Lower leg skin (tissue), 4 donors: ENCODE measurements at regions not wholly inside any gene's neighbourhood (a gene's known extent, or its start where the extent isn't known, plus 50 kb on each side); places are given as distances from the start of the nearest gene placed in this dataset.

Experiments used
- DNase-seq, 2 donors: peaks; one replicate each; pipeline ENCODE4 v3.0.0-alpha.2; 2019; ENCODE audit warnings: low spot score in 2 of 2
- H3K4me3 ChIP-seq: fragments of 200-600 bp; sonication (generic); 2 replicates; pipeline ENCODE4 v1.5.1; 2017; ENCODE audit warnings: mild to moderate bottlenecking, low read depth; ENCODE audit not compliant: poor library complexity, severe bottlenecking
- CTCF ChIP-seq, 3 donors: fragments of 450-650 bp; IDR thresholded peaks; one replicate each; pipeline ENCODE4 v1.5.1; 2016; ENCODE audit warnings: antibody characterized with exemption in 3 of 3, mild to moderate bottlenecking in 3 of 3, moderate library complexity in 2 of 3
- POLR2A ChIP-seq, 2 donors: fragments of 450-650 bp; IDR thresholded peaks; one replicate each; pipeline ENCODE4 v1.6.1; 2016 to 2017; ENCODE audit warnings: antibody characterized with exemption in 2 of 2, mild to moderate bottlenecking in 1 of 2, moderate library complexity in 1 of 2
- WGBS, 2 donors: methylation state at CpG; one replicate each; pipeline ENCODE4 v1.1.5; 2018; 5-methylcytosine and 5-hydroxymethylcytosine counted together
- intact Hi-C: fragments of 100-400 bp; cut with DNase I; formaldehyde crosslinking; loops from one replicate; pipeline ENCODE4 v1.15.0; 2023; ENCODE audit warnings: low total_unique reads

DNA sequence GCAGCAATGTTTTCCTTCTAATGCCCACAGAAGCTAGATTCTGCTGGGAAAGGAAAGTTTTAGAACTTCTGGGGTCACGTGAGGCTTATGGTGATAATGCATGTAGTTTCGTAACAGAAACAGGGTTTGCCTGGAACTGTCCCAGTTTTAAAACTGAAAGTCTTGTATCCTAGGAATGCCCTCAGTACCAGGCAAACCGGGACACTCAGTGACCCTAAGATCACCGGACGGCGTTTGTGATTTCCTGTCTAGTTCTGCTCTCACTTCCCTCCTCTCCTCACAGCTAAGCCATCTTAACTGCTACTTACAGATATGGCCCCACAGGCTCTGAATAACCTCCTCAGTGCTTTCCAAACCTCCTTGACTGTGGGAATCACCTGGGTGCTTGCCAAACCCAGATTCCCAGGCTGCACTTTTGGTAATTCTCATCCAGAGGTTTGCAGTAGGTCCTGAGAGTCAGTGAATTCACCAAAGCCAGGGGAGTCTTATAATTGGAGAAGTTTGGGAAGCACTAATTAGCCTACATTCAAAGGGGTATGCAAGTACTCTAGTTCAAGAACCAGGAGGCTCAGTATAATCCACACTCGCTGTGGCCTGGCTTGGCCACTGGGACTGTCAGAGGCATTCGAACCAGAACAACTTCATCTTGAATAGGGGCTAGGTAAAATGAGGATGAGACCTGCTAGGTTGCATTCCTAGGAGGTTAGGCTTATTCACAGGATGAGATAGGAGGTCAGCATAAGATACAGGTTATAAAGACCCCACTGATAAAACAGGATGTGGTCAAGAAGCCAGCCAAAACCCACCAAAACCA lies 231.6 kb upstream of the MYLIP start:
- DNase-seq = peak in 1 of 2 donors; percentile 43
- H3K4me3 ChIP-seq = no peak overlapping the region
- TF ChIP-seq POLR2A (IDR thresholded peaks at IDR 0.05) (no peak), CTCF (IDR thresholded peaks at IDR 0.05) (no peak)
- intact Hi-C loops = no loop called here
- 24 to 26% methylated on average over 8 of the region's 8 CpGs for WGBS, 2 donors

DNA sequence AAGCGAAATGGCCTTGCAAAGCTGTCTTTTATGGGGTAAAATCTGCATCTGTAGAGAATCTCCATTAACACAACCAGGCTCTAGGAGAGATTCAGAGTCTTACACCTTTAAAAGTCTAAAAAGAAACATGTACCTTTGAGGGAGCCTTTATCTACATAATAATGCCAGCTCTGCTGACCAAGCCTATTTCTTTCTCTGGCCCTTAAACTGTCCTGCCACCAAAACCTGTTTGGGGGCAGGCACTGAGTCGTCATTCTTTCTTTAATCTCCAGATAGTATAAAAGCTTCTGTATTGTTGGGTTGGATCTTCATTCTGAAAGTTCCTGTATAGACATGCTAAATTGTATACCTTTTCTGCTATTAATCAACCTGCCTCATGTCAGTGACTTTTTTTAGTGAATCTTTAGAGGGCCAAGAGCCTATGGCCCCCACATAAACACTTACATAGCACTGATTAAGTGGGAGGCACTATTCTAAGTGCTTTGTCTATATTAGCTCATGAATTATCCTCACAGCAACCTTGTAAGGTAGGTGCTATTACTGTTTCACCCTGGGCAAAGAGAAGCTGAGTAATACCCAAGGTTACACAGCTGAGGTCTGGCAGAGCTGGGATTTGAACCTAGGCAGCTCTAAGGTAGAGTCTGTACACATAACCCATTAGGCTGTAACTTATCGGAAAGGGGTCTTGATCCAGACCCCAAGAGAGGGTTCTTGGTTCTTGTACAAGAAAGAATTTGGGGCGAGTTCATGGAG lies 232.3 kb upstream of the DTNBP1 start:
- H3K4me3 ChIP-seq = no peak overlapping the region
- TF ChIP-seq POLR2A (IDR thresholded peaks at IDR 0.05) (no peak), CTCF (IDR thresholded peaks at IDR 0.05) (no peak)
- WGBS, 2 donors = 83 to 91% methylated on average over 4 of the region's 4 CpGs
- intact Hi-C loops = no loop called here
- no peak for DNase-seq

- no peak overlapping the region for H3K4me3 ChIP-seq
- TF ChIP-seq CTCF (IDR thresholded peaks at IDR 0.05) = no peak
- no peak for TF ChIP-seq POLR2A (IDR thresholded peaks at IDR 0.05)
- DNase-seq = no peak
- intact Hi-C loops = no loop called here
- 54 to 55% methylated on average over 5 of the region's 5 CpGs for WGBS, 2 donors
Observed at GRCh38 chr6:15893556-15894253, 230.9 kb upstream of the DTNBP1 start.

DNA sequence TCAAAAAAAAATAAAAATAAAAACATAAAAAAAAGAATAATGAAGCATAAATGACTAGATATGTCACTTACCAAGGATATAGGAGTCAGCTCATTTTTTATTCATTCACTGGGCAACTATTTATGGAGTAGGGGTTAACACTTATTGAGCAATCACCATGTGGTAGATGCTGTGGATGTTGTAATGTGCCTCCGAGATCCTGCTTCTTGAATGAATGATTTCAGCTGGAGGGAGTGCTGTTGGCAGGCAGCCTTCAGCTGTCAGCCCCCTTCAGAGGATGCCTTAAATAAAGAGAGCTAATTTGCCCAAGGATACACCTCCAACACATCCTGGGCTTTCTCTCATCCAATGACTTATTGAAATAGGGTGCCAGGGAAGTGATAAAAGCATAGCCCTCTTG lies 229.5 kb upstream of the DTNBP1 start:
- no peak overlapping the region for H3K4me3 ChIP-seq
- intact Hi-C loops = no loop called here
- no peak for TF ChIP-seq CTCF (IDR thresholded peaks at IDR 0.05)
- TF ChIP-seq POLR2A (IDR thresholded peaks at IDR 0.05) = no peak
- no peak for DNase-seq
- WGBS, 2 donors = 35 to 60% methylated on average over 1 of the region's 1 CpG

GRCh38 chr6:15888798-15889772 lies 226.3 kb upstream of the DTNBP1 start:
- WGBS, 2 donors = 65 to 67% methylated on average over 10 of the region's 10 CpGs
- TF ChIP-seq CTCF (IDR thresholded peaks at IDR 0.05) (no peak), POLR2A (IDR thresholded peaks at IDR 0.05) (no peak)
- intact Hi-C loops = no loop called here
- DNase-seq = peak in 1 of 2 donors; percentile 38
- no peak overlapping the region for H3K4me3 ChIP-seq
